ENCODE measurements at regions not wholly inside any gene's neighbourhood (a gene's known extent, or its start where the extent isn't known, plus 50 kb on each side); places are given as distances from the start of the nearest gene placed in this dataset.
A peak's percentile ranks its signal among the peaks of the same experiment; 100 is the strongest.

GRCh38 chr1:239888639-239889038 is 203.0 kb upstream of the FMN2 start:
- no peak for DNase-seq
- no peak for ATAC-seq

GRCh38 chr1:239891621-239892358 is 199.9 kb upstream of the FMN2 start:
- DNase-seq (no peak), ATAC-seq (no peak)

GRCh38 chr1:239892602-239893001 is 199.1 kb upstream of the FMN2 start:
- no peak for DNase-seq
- ATAC-seq = no peak

- DNase-seq = no peak
- no peak for ATAC-seq
These were observed 198.5 kb upstream of the FMN2 start for GRCh38 chr1:239893127-239893731.

GRCh38 chr1:239896569-239896968 is 195.1 kb upstream of the FMN2 start:
- DNase-seq (no peak), ATAC-seq (no peak)

GRCh38 chr1:239896980-239897379 is 194.7 kb upstream of the FMN2 start:
- ATAC-seq (no peak), DNase-seq (no peak)

- no peak for ATAC-seq
- no peak for DNase-seq
These were observed 194.2 kb upstream of the FMN2 start for GRCh38 chr1:239897458-239897857.

GRCh38 chr1:239898062-239898730 is 193.5 kb upstream of the FMN2 start:
- ATAC-seq = peak; percentile 92
- DNase-seq = peak; percentile 76

- ATAC-seq = no peak
- DNase-seq = no peak
These were observed 191.9 kb upstream of the FMN2 start for GRCh38 chr1:239899747-239900146.

GRCh38 chr1:239906394-239906793 is 185.3 kb upstream of the FMN2 start:
- ATAC-seq = no peak

GRCh38 chr1:239909898-239910297 is 181.8 kb upstream of the FMN2 start:
- ATAC-seq (no peak), DNase-seq (no peak)

More at GRCh38 chr1:239906394-239906793, 185.3 kb upstream of the FMN2 start:
- DNase-seq = no peak

- DNase-seq (no peak), ATAC-seq (no peak)
These were observed 179.2 kb upstream of the FMN2 start for GRCh38 chr1:239912471-239912870.

GRCh38 chr1:239913141-239913585 is 178.5 kb upstream of the FMN2 start:
- ATAC-seq (no peak), DNase-seq (no peak)

GRCh38 chr1:239914751-239915231 is 176.9 kb upstream of the FMN2 start:
- DNase-seq (no peak), ATAC-seq (no peak)

- no peak for DNase-seq
- ATAC-seq = no peak
These were observed 173.0 kb upstream of the FMN2 start for GRCh38 chr1:239918634-239919033.

- DNase-seq (no peak), ATAC-seq (no peak)
These were observed 171.5 kb upstream of the FMN2 start for GRCh38 chr1:239920214-239920613.

GRCh38 chr1:239922778-239923522 is 168.7 kb upstream of the FMN2 start:
- ATAC-seq = no peak

GRCh38 chr1:239924741-239925350 is 166.8 kb upstream of the FMN2 start:
- ATAC-seq (no peak), DNase-seq (no peak)

More at GRCh38 chr1:239922778-239923522, 168.7 kb upstream of the FMN2 start:
- no peak for DNase-seq

- no peak for ATAC-seq
- no peak for DNase-seq
These were observed 165.5 kb upstream of the FMN2 start for GRCh38 chr1:239926184-239926583.

GRCh38 chr1:239929317-239929716 is 162.4 kb upstream of the FMN2 start:
- no peak for DNase-seq
- no peak for ATAC-seq

GRCh38 chr1:239930686-239931262 is 160.9 kb upstream of the FMN2 start:
- ATAC-seq (no peak), DNase-seq (no peak)

GRCh38 chr1:239931341-239931740 is 160.3 kb upstream of the FMN2 start:
- DNase-seq = no peak
- ATAC-seq = no peak
